Liver (tissue), 7 donors: ENCODE measurements at regions not wholly inside any gene's neighbourhood (a gene's known extent, or its start where the extent isn't known, plus 50 kb on each side); places are given as distances from the start of the nearest gene placed in this dataset.
"Not testable (repeated sequence)": the region's sequence is repeated elsewhere in the genome, so short reads cannot be mapped to it uniquely, and the experiment has no call there.

ENCODE experiments used
- DNase-seq: peaks from one replicate; pipeline ENCODE4 v3.0.0-alpha.2; 2017; ENCODE audit warnings: low spot score
- H3K27ac ChIP-seq, 2 donors: one replicate each; pipeline ENCODE4 v1.7.0; 2013; ENCODE audit warnings: inconsistent platforms in 2 of 2, low read length in 2 of 2, control low read depth in 1 of 2, low read depth in 1 of 2, mild to moderate bottlenecking in 1 of 2
- H3K27me3 ChIP-seq, 4 donors: one replicate each; pipeline versions ENCODE4 v1.6.1 to v1.7.0; 2013; ENCODE audit warnings: low read length in 3 of 4, inconsistent platforms in 1 of 4, mild to moderate bottlenecking in 1 of 4, moderate library complexity in 1 of 4; ENCODE audit not compliant: control insufficient read depth in 4 of 4, insufficient read depth in 4 of 4
- H3K36me3 ChIP-seq, 4 donors: one replicate each; pipeline versions ENCODE4 v1.6.1 to v1.7.0; 2013; ENCODE audit warnings: low read length in 3 of 4, mild to moderate bottlenecking in 3 of 4, low read depth in 1 of 4, moderate library complexity in 1 of 4; ENCODE audit not compliant: control insufficient read depth in 4 of 4, insufficient read depth in 3 of 4
- H3K4me1 ChIP-seq, 4 donors: one replicate each; pipeline versions ENCODE4 v1.6.1 to v1.7.0; 2013; ENCODE audit warnings: low read length in 3 of 4, mild to moderate bottlenecking in 3 of 4, moderate library complexity in 1 of 4; ENCODE audit not compliant: control insufficient read depth in 4 of 4, insufficient read depth in 4 of 4
- H3K4me3 ChIP-seq, 3 donors: one replicate each; pipeline versions ENCODE4 v1.6.1 to v1.7.0; 2013; ENCODE audit warnings: low read length in 3 of 3, control low read depth in 1 of 3, low read depth in 1 of 3, mild to moderate bottlenecking in 1 of 3
- H3K9ac ChIP-seq, 2 donors: one replicate each; pipeline ENCODE4 v1.7.0; 2013; ENCODE audit warnings: low read length in 2 of 2, mild to moderate bottlenecking in 2 of 2, moderate library complexity in 2 of 2, control low read depth in 1 of 2, low read depth in 1 of 2
- H3K9me3 ChIP-seq, 4 donors: one replicate each; pipeline versions ENCODE4 v1.6.1 to v1.7.0; 2013; ENCODE audit warnings: low read length in 3 of 4; ENCODE audit not compliant: control insufficient read depth in 4 of 4
- FOXA2 ChIP-seq: IDR thresholded peaks from 2 replicates; pipeline ENCODE4 v1.6.1; 2016; ENCODE audit warnings: antibody characterized with exemption
- GABPA ChIP-seq, 2 donors: IDR thresholded peaks in 1 of 2; conservative IDR thresholded peaks in 1 of 2; 2 replicates each; pipeline ENCODE4 v1.6.1; 2016; ENCODE audit warnings: antibody characterized with exemption in 2 of 2, mild to moderate bottlenecking in 1 of 2, moderate library complexity in 1 of 2
- HNF4A ChIP-seq, 2 donors: conservative IDR thresholded peaks; 2 replicates each; pipeline ENCODE4 v1.6.1; 2016; ENCODE audit warnings: antibody characterized with exemption in 2 of 2, mild to moderate bottlenecking in 2 of 2
- HNF4G ChIP-seq: IDR thresholded peaks from 2 replicates; pipeline ENCODE4 v1.6.1; 2016; ENCODE audit warnings: antibody characterized with exemption
- JUND ChIP-seq, 2 donors: IDR thresholded peaks; 2 replicates each; pipeline ENCODE4 v1.6.1; 2016; ENCODE audit warnings: antibody characterized with exemption in 2 of 2
- MAX ChIP-seq: IDR thresholded peaks from 2 replicates; pipeline ENCODE4 v1.6.1; 2016; ENCODE audit warnings: antibody characterized with exemption
- NR2F2 ChIP-seq: IDR thresholded peaks from 2 replicates; pipeline ENCODE4 v1.6.1; 2016; ENCODE audit warnings: antibody characterized with exemption
- RAD21 ChIP-seq, 2 donors: IDR thresholded peaks; 2 replicates each; pipeline ENCODE4 v1.6.1; 2016; ENCODE audit warnings: antibody characterized with exemption in 2 of 2, mild to moderate bottlenecking in 2 of 2
- REST ChIP-seq: IDR thresholded peaks from 2 replicates; pipeline ENCODE4 v1.6.1; 2016; ENCODE audit warnings: antibody characterized with exemption, mild to moderate bottlenecking
- RXRA ChIP-seq, 2 donors: IDR thresholded peaks; 2 replicates each; pipeline ENCODE4 v1.6.1; 2017 to 2018; ENCODE audit warnings: antibody characterized with exemption in 2 of 2, mild to moderate bottlenecking in 1 of 2
- TAF1 ChIP-seq: conservative IDR thresholded peaks from 2 replicates; pipeline ENCODE4 v1.6.1; 2016; ENCODE audit warnings: antibody characterized with exemption, mild to moderate bottlenecking
- ZBTB33 ChIP-seq: IDR thresholded peaks from 2 replicates; pipeline ENCODE4 v1.6.1; 2016; ENCODE audit warnings: antibody characterized with exemption
- WGBS: extraction: QIAGEN DNeasy Blood & Tissue Kit; methylation state at CpG from one replicate; pipeline ENCODE4 v1.1.7; 2013; 5-methylcytosine and 5-hydroxymethylcytosine counted together
- donor health status: healthy.
- donor health status: healthy.
- donor health status: healthy.
- donor health status: healthy.

- TF ChIP-seq ZBTB33 = no peak
- no peak for TF ChIP-seq GABPA (IDR thresholded peaks at IDR 0.05 in 1 of 2, conservative IDR thresholded peaks at IDR 0.05 in 1 of 2)
- TF ChIP-seq NR2F2 = no peak
- no peak for TF ChIP-seq HNF4G
Observed at GRCh38 chr2:204395539-204395938, 149.7 kb upstream of the PARD3B start (continued).

DNA sequence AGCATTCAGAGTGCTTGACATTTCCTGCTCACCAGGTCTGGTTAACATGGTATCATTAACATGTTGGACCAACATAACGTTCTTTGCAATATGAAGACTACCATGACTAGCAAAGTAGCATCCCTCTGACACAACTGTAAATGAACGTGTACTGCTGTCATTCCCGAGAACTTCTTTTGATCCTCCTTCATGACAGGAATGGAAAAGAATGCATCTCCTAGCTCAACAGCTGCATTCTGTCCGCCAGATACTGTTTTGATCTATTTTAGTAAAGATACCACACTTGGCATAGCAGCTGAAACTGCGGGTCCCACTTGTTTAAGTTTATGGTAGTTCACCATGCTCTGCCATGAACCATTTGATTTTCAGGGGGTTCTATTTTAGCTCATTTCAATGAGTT, 144.2 kb upstream of the PARD3B start:
- 91% methylated on average over 5 of the region's 5 CpGs for WGBS
- H3K36me3 ChIP-seq = no peaks in the 10 kb centered on the region
- no peak overlapping the region for H3K9ac ChIP-seq
- H3K27me3 ChIP-seq = no peaks in the 10 kb centered on the region
- H3K9me3 ChIP-seq = no peaks in the 10 kb centered on the region
- no peak overlapping the region for H3K27ac ChIP-seq
- DNase-seq = no peak
- no peak overlapping the region for H3K4me3 ChIP-seq
- no peaks in the 10 kb centered on the region for H3K4me1 ChIP-seq
- no peak for TF ChIP-seq MAX
- TF ChIP-seq REST = no peak
- no peak for TF ChIP-seq RAD21 (IDR thresholded peaks at IDR 0.05)
- TF ChIP-seq TAF1 = no peak
- no peak for TF ChIP-seq RXRA (IDR thresholded peaks at IDR 0.05)
- no peak for TF ChIP-seq NR2F2

GRCh38 chr2:204407204-204408014, 137.9 kb upstream of the PARD3B start:
- no peak overlapping the region for H3K4me3 ChIP-seq
- H3K36me3 ChIP-seq = no peaks in the 10 kb centered on the region
- 64% methylated on average over 6 of the region's 6 CpGs for WGBS
- H3K27ac ChIP-seq = no peak overlapping the region
- no peaks in the 10 kb centered on the region for H3K9me3 ChIP-seq
- H3K4me1 ChIP-seq = no peaks in the 10 kb centered on the region
- TF ChIP-seq TAF1 = no peak
- peak in 1 of 2 donors; percentile 38 for TF ChIP-seq RXRA (IDR thresholded peaks at IDR 0.05)
- peak; percentile 18 to 36 for TF ChIP-seq HNF4A (conservative IDR thresholded peaks at IDR 0.05)
- peak in 1 of 2 donors; percentile 23 for TF ChIP-seq JUND (IDR thresholded peaks at IDR 0.05)
- peak in 1 of 2 donors; percentile 20 for TF ChIP-seq RAD21 (IDR thresholded peaks at IDR 0.05)
- peak; percentile 8 for TF ChIP-seq FOXA2
- DNase-seq = no peak
- H3K27me3 ChIP-seq = no peaks in the 10 kb centered on the region
- no peak overlapping the region for H3K9ac ChIP-seq

GRCh38 chr2:204412782-204413181, 132.5 kb upstream of the PARD3B start:
- WGBS = 89% methylated on average over 2 of the region's 2 CpGs
- not testable (repeated sequence) for H3K9ac ChIP-seq, H3K4me1 ChIP-seq, H3K36me3 ChIP-seq, H3K27me3 ChIP-seq, H3K4me3 ChIP-seq, H3K27ac ChIP-seq, DNase-seq, H3K9me3 ChIP-seq
